GM12875 (cell line): ENCODE measurements at regions not wholly inside any gene's neighbourhood (a gene's known extent, or its start where the extent isn't known, plus 50 kb on each side); places are given as distances from the start of the nearest gene placed in this dataset.
"Not testable (repeated sequence)": the region's sequence is repeated elsewhere in the genome, so short reads cannot be mapped to it uniquely, and the experiment has no call there.

Experiments
- H3K4me3 ChIP-seq: one replicate; pipeline ENCODE4 v1.5.1; 2011; ENCODE audit warnings: low read depth, low read length, control low read depth
- TF ChIP-seq, protein P1 (sequence below): IDR thresholded peaks from 2 replicates; pipeline ENCODE4 v1.5.1; 2011; ENCODE audit warnings: low read depth, mild to moderate bottlenecking, control low read depth, inconsistent platforms, low read length, moderate library complexity, borderline replicate concordance; ENCODE audit not compliant: insufficient read depth

GRCh38 chr1:2952371-2952770, 68.9 kb upstream of the ACTRT2 start:
- TF ChIP-seq, protein P1, sequence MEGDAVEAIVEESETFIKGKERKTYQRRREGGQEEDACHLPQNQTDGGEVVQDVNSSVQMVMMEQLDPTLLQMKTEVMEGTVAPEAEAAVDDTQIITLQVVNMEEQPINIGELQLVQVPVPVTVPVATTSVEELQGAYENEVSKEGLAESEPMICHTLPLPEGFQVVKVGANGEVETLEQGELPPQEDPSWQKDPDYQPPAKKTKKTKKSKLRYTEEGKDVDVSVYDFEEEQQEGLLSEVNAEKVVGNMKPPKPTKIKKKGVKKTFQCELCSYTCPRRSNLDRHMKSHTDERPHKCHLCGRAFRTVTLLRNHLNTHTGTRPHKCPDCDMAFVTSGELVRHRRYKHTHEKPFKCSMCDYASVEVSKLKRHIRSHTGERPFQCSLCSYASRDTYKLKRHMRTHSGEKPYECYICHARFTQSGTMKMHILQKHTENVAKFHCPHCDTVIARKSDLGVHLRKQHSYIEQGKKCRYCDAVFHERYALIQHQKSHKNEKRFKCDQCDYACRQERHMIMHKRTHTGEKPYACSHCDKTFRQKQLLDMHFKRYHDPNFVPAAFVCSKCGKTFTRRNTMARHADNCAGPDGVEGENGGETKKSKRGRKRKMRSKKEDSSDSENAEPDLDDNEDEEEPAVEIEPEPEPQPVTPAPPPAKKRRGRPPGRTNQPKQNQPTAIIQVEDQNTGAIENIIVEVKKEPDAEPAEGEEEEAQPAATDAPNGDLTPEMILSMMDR: no peak
- no peak overlapping the region for H3K4me3 ChIP-seq

DNA sequence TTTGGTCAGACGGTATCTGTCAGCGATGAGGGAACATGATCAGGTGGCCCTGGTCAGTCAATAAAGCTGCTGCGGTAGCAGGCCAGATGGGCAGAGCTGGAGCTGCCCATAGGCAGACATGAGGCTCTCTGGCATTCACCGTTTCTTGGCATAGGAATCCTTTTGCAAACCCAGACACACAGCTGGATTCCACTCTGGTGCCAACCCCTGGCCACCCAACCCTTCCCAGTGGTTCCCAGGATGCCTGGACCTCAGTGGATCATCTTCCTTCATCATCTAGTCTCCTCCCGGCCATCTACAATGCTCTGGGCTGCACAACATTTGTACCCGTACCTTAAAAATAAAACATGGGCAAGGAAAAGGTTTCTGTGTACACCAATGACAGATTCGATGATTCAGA, 68.3 kb upstream of the ACTRT2 start:
- no peak overlapping the region for H3K4me3 ChIP-seq
- TF ChIP-seq, protein P1: no peak

DNA sequence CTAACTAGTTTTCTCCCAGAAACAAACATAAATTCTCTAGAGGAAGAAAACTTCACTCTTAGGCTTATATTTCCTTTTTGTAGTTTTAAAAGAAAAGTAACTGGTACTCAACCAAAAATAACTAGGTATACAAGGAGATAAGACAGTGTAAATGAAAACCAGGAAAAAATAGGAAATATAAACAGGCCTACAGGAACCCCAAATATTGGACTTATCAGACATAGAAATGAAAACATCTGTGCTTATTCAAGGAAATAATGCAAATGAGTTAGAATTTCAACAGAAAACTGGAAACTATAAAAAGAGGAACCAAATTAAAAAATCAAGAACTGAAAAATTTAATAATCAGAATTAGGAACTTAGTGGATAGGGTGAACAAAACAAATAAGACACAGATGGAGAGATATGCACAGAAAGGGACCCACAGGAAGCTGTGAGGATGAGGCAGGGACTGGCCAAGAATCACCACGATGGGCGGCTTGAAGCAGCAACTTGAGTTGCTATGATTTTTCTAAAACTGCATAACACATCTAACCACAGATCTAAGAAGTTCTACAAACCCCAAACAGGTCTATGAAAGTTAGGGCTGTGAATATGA, 67.5 kb upstream of the ACTRT2 start:
- H3K4me3 ChIP-seq: no peak overlapping the region
- TF ChIP-seq, protein P1: no peak

GRCh38 chr1:2955652-2956051, 65.6 kb upstream of the ACTRT2 start:
- TF ChIP-seq, protein P1: no peak
- H3K4me3 ChIP-seq: no peak overlapping the region

- no peak overlapping the region for H3K4me3 ChIP-seq
- TF ChIP-seq, protein P1: no peak
Measured at GRCh38 chr1:2956576-2956975, 64.7 kb upstream of the ACTRT2 start.

DNA sequence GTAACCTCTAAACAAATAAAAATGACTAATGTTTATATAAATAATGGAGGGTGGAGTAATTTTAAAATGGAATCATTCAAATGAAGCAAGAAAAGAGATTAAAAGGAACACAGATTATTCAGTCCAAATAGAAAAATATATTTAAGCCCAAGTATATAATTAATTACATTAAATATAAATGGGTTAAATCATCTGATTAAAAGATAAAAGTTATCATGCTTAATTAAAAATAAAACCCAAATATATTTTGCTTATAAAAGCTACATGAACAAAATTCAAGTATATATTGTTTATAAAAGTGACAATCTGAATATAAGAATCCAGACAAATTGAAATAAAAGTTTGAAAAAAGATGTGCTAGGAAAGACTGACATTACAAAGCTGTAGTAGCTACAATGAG, 63.9 kb upstream of the ACTRT2 start:
- TF ChIP-seq, protein P1: no peak
- no peak overlapping the region for H3K4me3 ChIP-seq

DNA sequence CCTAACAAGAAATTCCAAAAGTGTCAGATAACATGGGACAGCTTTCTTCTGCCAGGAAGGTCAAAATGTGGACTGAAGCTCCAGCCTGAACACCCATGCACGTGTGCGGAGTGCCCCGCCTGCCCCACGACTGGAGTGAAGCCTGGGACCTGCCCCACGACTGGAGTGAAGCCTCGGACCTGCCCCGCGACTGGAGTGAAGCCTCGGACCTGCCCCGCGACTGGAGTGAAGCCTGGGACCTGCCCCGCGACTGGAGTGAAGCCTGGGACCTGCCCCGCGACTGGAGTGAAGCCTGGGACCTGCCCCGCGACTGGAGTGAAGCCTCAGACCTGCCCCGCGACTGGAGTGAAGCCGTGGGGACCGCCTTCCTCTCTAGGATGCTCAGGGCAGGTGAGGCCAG, 61.4 kb upstream of the ACTRT2 start:
- not testable (repeated sequence) for H3K4me3 ChIP-seq

DNA sequence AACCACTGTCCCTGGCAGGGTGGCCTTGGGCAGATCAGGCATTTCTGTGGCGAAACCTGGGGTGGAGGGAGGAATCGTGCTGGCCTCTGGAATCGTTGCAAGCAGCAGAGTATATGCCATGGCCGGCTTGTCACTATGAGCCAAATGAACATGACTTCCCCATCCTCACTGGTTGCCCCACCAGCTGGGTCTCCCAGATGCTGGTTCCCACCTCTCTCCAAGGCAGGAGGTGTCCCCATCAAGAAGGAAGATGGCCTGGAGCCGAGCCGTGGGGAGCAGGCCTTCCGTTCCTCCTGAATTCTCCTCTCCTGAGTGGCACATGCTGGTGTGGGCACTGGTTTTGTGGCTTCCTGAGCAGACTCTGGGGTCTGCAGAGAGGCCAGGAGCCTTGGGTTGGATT, 60.2 kb upstream of the ACTRT2 start:
- TF ChIP-seq, protein P1: no peak
- no peak overlapping the region for H3K4me3 ChIP-seq
